ENCODE measurements at regions not wholly inside any gene's neighbourhood (a gene's known extent, or its start where the extent isn't known, plus 50 kb on each side); places are given as distances from the start of the nearest gene placed in this dataset.
"Not testable (repeated sequence)": the region's sequence is repeated elsewhere in the genome, so short reads cannot be mapped to it uniquely, and the experiment has no call there.

DNA sequence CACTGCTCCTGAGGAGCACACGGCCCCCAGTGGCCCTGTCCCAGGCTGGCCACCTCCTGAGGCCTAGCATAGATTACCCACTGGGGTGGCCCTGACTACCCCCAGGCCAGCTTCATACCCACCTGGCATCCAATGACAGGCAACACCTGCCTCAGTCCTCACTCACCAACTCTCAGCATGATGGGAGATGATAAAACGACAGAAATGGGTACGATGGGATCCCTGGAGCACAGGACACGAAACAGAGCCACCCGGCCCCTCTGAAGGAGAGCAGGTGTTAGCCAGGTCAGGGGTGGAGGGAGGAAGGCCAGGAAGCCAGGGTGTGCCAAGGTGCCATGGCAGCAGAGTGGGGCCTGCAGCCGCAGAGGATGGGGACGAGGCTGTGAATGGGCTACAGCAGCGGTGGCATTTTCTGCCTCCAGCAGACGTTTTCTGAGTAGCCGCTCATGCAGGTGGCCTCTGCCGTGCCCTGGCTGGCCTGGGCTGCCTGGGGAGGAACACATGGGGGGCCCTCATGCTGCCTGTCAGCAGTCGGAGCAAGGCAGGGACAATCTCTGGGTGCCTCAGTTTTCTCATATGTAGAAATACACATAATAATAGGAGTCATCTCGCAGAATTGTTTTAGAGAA is 50.2 kb upstream of the FGF3 start:
- DNase-seq, result no peak

DNA sequence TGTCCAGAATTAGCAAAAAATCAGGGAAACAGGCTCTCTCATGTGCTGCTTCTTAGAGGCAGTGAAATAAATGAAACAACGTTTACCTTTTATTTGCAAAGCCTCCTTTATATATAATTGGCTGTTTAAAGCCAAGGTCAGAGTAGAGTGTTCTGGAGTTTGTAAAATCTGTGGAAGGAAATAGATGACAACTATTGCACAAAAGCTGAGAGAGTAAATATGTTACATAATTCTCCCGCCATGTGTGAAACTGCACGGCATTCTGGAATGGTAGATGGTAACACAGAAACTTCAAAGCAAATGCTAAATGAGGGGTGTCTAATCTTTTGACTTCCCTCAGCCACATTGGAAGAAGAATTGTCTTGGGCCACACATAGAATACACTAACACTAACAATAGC is 51.5 kb upstream of the FGF3 start:
- no peak for DNase-seq

DNA sequence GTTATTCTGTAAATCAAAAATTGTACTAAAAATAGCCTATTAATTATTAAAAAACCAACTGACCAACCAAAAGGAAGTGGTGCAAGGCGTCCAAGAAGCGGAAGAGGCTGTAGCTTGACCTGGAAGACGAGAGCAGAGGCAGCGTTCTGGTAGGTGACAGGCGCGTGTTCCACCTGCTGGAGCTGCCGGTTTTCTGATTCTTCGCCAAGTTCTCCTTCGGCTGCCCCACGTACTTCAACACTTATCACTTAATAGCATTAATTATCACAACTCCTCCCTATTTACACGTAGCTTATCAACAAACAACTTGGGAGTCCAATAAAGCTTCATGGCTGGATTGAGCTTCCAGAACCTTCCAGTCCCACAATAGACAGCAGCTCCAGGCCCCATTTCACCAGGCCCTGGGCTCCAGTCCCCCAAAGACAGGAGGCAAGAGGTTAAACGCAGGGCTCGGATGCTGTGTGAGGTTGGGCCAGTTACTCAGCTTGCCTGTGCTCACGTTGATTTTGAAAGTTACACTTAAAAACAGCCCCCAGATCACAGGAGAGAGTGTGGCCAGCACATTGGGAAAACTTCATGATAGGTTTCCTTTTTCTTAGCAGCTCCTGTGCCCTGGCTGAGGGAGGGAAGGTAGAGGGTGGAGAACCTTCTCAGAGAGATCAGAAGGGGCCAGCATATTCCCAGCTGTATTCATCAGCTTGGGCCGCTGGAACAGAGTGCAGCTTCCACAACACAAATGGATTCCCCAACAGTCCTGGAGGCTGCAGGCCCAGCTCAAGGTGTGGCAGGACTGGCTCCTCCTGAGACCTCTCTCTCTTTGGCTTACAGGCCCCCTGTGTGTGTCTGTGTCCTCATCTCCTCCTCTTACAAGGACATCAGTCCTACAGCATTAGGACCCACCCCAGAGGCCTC is 54.2 kb upstream of the FGF3 start:
- no peak for DNase-seq

DNA sequence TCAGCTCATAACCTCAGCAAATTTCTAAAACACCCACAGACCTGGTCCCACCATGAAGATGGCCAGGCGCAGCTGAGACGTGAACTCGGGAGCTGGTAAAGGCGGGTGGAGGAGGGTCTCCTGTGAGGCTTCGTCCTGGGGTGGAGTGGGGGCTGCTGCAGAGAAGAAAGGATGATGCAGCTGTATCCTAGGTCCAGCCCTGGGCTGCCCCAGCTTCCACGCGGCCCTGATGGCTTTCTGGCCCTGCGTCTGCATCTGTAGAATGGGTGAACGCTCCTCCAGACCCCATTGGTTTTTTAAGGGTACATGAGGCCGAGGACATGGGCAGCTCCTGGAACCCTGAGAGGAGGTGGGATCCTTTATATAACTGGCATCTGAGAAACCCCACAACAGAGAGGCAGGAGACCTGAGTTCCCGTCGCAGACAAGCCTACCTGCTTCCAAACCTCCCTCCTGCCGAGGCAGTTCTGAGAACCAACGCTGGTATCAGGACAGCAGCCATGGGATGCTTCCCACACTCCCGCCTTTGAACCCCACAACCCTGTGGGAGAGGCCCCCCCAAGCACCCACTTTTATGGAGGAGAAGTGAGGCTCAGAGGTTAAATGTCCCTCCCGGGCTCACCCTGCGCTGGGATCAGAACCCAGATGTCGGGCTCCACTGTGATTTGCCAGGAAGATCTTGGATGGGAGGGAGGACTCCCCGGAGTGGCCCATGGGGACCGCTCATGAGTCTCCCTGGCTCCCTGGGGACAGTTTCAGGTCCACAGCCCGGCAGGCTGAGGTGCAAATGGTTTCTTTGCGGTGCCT is 55.2 kb upstream of the FGF3 start:
- no peak for DNase-seq

DNA sequence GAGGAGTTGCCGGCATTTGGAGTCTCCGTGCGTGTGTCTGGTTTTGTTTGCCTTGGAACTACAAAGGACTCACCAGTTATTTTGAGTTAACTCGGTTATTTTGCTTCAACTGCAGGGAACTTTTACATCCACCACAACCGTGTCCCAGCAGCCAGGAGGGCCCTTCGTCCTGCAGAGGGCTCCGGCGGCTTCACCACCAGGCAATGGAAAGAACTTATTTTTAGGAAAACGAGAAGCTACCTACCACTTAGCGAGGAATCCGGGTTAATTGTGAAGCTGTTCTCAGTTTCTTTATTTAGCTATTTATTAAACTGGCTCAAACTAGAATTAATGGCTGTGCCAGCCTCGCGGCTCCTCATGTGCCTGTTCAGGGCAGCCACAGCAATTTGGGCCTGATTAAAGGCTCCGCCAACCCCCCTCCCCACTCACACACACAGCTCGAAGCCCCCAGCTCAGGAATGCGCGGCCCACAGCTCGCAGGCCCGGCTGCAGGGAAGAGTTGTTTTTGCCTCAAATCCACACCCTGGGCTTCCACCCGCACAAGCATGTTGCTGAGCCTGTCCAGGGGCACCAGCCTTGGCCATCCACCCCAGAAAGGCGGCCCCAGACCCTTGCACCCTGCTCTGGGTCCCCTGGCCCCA is 55.9 kb upstream of the FGF3 start:
- no peak for DNase-seq

DNA sequence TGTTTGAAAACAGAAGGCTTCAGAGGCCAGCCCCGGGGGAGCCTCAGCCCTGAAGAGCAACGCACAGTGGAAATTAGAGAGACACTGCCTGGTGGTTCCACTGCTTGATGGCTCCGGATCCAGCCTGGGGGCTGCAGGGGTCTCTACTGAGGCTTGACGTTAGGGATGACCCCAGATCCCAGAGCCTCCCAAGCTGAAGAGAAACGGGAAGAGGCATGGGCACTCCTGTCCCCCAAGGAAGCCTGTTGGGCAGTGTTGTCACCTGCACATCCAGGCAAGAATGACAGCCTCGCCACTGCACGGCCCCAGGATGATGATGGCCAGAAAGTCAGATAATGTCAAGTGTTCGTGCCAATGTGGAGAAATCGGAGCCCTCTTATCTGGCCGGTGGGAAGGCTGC is 56.8 kb upstream of the FGF3 start:
- DNase-seq, result no peak

DNA sequence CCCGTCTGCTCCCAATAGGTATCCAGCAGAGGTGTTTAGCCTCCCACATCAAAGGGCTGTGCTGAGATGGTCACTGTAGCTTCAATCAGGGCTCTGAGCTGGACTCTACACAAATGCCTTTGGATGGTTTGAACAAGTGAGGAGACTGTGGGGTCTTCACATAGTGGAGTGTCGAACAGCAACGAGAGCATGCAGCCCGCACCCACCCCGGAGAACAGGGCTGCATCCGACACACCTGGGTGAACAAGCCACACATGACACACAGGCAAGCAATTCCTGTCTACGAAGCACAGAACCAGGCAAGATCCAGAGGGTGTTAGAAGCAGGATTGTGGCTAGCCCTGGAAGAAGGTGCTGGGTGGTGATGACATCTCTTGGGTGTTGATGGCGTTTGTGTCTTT is 58.0 kb upstream of the FGF3 start:
- no peak for DNase-seq

DNA sequence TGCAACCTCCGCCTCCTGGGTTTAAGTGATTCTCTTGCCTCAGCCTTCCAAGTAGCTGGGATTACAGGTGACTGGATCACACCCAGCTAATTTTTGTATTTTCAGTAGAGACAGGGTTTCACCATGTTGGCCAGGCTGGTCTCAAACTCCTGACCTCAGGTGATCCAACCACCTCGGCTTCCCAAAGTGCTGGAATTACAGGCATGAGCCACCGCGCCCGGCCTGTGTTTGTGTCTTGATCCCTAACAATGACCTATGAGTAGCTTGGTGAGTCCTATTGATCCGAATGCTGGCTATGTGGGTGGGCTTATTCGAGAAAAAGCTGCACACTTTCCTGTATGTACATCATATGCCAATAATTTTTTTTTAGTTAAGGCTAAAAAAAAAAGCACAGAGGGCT is 58.5 kb upstream of the FGF3 start:
- DNase-seq, result not testable (repeated sequence)

DNA sequence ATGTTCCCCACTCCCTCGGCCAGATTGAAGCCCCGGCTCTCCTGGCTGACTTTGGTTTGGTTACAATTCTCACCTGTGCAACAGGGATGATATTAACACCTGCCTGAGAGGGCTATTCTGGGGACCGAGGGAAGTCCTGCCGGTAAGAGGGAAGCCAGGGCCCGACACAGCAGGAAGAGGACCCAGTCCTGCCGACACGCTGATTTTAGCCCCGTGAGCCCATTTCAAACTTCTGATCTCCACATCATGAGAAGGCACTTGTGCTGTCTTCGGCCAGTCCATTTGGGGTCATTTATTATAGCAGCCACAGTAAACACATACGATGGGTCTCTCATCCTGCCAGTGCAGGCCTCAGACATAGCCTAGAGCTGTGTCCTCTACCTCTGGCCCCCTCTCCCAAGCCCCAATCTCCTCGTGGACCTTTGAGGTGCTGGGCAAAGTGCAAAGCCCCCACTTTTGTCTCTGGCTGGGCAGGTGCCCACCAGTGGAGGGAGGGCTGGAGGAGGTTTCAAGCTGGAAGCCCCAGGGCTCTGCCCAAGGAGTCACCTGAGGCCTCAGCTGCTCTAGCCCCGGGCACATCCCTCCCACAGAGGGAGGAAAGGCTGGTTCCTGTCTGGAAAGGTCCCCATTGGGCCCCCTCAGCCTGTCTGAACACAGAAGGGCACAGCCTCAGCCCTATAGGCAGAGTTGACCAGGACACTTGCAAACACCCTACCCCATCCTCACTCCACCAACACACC is 59.1 kb upstream of the FGF3 start:
- DNase-seq, result no peak

DNA sequence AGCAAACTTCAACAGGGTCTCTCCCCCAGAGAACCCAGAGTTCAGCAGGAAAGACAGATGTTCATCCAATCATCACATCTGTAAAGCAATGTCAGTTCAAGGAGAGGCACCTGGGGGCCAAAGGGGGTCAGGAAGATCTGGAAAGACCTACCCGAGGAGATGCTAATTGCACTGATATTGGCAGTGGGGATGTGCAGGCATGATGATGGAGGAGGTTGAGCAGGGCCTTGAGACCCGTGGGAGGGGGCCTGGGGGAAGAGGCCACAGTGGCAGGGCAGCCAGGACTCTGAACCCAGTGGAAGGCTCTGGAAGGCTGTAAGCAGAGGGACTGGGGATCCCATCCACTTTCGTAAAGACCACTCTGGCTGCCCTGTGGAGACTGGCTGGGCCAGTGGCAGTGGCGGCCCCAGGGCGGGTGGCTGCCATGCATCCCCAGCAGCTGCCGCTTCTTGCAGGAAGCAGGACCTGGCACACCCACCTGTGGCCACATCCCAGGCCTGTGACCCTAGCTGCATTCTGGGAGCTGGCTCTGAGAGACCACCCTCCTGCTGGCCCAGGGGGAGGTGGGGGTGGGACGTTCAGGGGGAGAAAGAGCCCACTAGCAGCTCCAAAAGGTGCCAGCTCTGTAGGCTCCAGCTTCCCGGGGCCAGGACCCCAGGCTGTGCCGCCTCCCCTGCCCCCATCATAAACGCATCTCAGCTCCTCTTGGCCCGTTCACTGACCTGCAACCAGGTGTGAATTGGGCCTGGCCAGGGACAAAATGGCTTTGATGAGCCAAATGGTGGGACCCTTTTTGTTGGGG is 59.9 kb upstream of the FGF3 start:
- no peak for DNase-seq

DNA sequence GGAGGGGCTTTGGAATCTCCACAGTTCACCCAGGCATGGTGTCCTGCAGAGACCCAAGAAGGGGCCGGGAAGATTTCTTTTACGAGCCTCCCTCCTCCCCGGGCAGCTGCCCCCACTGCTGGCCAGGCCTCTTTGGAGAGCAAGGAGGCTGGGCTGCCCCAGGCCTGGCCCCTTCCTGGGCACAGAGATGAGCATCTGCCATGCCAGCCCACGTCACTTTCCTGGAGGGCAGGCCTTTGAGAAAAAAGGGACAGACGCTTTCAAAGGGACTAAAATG is 60.5 kb upstream of the FGF3 start:
- DNase-seq, result no peak

DNA sequence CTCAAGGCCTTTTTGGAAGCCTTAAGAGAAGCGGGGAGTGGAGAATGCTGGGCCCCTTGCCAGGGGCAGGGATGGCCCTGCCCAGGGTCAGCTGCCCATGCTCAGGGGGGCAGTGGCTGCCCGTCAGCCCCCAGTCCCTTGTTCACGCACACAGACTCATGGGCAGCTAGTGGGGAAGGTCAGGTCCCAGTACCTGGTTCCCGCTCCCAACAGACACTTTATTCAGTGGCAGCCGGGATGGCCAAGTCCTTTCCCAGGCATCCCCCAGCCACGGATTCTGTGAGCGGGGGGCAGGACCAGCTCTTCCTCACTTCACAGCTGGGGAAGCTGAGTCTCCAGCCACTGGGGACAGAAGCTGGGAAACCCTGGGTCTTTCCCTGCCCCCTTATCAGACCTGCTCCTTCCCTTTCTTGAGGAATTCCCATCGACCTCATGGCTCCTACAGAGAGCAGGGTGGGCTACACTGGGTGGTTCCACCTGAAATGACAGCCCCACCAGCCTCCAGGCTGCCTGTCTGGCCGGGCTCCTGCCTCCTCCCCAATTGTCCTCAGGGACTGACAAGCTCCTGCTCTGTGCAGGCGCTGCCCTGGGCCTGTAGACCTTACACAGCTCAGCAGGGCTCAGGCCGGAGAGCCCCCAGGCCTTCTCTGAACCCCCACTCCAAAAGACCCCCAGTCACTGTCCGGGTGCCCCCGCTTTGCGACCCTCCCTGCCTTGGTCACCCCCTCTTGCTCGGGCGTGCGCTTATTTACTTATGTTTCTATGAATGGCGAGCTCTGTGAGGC is 61.0 kb upstream of the FGF3 start:
- no peak for DNase-seq

DNA sequence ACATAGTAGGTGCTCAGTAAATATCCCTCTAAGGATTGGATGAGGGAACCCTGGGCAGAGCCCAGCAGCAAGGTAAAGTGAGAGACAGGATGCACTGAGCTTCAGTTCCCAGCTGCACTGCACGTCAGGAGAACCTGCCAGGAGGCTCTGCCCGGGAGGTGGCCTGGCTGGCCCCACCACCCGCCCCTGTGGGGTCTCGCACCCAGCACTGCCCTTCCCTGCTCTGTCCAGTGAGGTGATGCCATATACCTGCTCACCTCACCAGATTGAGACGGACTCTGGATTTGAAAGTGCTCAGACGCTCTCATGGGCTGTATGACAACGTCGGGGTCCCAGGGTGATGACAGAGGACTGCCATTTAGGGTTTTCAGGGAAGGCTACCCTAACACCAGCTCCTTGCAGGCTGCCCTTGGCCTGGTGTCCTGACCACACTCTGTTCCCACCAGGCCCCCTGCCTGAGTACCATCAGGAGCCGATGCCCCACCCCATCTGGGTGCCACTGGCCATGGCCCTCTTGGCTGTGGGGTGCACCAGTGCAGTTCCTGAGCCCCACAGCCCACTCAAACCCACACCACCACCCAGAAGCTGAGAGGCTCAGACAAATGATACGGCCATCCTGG is 61.7 kb upstream of the FGF3 start:
- DNase-seq, result no peak

DNA sequence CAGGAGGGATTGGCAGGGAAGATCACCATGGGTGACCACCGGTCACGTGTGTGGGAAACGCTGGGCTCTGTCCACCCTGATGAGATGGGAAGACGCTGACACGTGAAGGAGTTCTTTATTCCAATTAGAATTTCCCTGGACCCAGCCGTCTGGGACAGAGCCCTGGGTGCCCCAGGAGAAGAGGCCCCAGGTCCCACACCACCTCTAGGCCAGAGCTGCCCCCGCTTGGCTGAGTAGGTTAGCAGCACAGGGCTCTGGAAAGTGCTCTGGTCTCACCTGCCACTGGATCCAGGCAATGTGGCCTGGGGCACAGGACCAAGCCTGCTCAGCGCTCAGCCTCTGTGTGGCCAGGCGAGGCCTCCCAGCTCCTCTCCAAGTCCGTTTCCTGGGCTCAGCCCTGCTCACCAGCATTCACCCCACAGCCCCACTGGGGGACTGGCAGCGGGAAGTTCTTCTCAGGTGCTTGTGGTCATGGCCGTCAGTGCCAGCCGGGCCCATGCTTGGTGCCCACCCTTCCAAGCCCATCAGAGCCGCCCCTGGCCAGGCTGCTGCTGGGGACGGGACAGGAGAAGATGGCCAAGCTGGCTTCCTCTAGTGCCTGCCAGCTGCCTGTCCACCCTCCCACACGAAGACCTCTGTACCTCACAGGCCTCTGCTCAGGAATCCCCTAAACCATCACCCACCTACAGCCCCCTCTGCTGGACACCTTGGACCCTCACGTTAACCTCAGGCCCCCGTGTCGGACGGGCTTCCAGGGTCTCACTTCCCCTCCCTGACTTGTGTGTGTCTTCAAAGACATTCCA is 62.5 kb upstream of the FGF3 start:
- no peak for DNase-seq

DNA sequence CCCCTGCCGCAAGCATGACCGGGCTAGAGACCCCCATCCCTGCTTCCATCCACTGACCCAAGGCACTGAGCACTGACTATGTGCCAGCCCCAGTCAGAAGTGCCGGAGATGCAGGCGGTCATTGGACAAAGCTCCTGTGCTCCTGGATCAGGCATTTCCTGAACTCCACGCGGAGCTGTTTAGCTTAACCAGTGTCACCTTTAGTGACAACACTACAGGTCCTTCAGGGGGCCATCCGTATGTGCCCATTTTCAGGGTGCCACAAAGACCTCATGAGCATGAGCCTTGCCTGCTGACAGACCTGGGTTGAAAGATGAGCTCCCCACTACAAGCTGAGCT is 63.0 kb upstream of the FGF3 start:
- DNase-seq, result no peak

DNA sequence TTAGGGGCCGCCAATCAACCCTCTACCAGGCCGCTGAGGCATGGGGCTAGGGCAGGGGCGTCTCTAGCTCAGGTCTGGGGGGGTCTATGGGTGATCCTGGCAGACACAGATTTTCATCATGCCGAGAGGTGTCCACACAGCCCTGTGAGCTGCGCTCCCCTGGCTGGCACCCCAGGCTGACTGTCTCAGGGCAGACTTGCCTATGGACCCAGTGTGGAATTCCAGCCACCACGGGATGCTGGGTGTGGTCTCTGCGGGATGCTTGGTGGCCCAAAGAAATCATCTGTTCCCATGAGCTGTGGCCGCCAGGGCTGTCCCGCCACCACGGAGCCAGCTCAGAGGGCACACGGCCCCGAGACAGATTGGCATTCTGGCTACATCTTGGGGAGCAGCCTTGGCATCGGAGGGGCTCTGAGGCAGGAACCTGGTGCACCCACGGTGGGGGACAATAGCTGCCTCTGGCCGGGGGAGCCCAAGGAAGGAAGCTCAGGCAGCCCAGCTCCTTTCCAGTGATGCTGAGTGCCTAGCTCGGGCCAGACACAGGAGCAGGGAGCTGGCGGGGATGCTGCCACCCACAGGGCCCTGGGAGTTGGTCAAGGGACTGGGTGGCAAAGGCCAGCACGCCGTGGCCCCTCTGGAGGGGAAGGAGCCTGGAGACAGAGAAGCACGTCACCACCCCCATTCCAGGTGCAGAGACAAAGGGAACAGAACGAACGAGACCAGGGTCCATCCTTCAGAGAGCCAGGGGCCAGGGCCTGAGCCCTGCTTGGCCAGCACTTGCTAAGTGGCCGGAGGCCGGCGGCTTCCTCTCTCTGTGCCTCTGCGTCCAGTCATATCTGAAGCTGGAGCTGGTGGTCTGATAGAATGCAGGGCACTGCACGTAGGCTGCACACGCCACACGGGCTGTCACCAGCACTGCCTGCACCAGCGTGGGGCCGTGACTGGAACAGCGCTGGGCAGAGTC is 64.4 kb upstream of the FGF3 start:
- DNase-seq, result no peak

DNA sequence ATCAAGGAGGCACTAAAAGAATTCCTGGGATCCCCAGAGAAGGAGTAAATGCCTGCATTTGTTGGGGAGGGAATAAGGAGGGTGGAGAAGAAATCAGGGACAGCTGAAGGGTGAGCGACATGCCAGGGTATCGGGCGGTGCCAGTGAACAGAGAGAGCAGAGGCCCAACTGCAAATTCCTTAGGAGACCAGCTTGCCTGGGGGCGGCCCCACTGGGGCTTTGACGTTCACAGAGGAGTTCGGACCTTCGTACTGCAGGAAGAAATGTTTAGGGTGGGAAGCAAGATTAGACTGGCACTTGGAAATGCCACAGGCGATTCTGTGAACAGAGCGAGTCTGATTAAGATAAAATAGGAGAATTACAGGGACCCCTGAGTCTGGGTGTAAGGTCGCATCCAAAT is 65.1 kb upstream of the FGF3 start:
- DNase-seq, result no peak

DNA sequence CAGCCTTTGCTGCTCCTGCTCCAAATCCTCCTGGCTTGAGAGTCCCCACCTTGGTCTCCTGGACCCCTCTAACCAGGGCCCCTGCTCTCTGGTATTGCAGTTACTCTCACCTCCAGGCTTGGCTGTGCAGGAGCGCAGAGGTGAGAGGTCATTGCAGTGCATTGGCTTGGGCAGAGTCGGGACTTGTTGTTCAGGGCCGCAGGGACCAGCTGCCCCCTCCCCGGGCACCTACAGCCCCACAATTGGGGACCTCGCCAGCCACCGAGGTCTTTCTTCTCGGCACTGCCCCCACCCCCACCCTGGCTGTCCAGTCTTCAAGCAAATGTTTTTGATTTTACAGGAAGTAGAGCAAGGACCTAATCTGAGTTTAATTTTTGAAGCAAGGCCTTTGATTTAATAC is 65.5 kb upstream of the FGF3 start:
- no peak for DNase-seq

DNA sequence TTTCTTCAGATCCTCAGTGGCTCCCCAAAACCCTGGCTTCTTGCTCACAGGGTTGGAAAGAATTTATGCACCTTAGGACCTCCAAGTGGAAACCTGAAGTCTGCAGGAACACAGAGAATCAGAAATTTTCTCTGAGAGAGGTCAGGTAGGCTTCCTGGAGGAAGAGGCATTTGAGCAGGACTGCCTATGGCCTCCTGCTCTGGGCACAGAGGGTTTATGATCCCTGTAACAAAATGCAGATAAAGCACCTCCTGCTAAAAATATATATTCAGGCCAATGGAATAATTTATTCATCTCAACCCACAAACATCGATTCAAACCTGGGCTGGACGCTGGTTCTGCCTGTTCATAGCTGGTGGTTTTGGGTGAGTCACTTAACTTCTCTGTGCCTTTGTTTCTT is 68.1 kb upstream of the FGF3 start:
- no peak for DNase-seq

Data from NCI-H1694 treated with DMSO at 0.1 percent for 48 hours (cell line).